ENCODE measurements at regions not wholly inside any gene's neighbourhood (a gene's known extent, or its start where the extent isn't known, plus 50 kb on each side); places are given as distances from the start of the nearest gene placed in this dataset.

GRCh38 chr12:66925083-66925482 is 246.2 kb upstream of the GRIP1 start:
- no peaks in the 10 kb centered on the region for H3K4me1 ChIP-seq (ENCODE audit: insufficient read depth, low read length)
- no peak overlapping the region for H3K9ac ChIP-seq (ENCODE audit: low read depth, low read length)
- TF ChIP-seq CTCF (IDR thresholded peaks at IDR 0.05; ENCODE audit: borderline replicate concordance, extremely low read depth, low read length, poor library complexity, severe bottlenecking) (no peak), EZH2 (IDR thresholded peaks at IDR 0.05; ENCODE audit: borderline replicate concordance, low read depth, low read length, severe bottlenecking) (no peak)

GRCh38 chr12:66929121-66929520 is 250.2 kb upstream of the GRIP1 start:
- Histone ChIP-seq H4K20me1 (ENCODE audit: insufficient read depth, low read length) (no peaks in the 10 kb centered on the region), H3K79me2 (ENCODE audit: insufficient read depth, low read length) (no peaks in the 10 kb centered on the region), H3K9me3 (ENCODE audit: insufficient read depth, low read length, severe bottlenecking) (no peaks in the 10 kb centered on the region), H3K9ac (ENCODE audit: low read depth, low read length) (no peak overlapping the region), H3K27me3 (ENCODE audit: insufficient read depth, low read length, poor library complexity) (no peaks in the 10 kb centered on the region), H3K4me1 (ENCODE audit: insufficient read depth, low read length) (no peaks in the 10 kb centered on the region), H2AFZ (ENCODE audit: low read depth, low read length) (no peak overlapping the region), H3K27ac (ENCODE audit: low read length) (no peak overlapping the region), H3K4me2 (ENCODE audit: insufficient read depth, low read length) (no peak overlapping the region), H3K4me3 (ENCODE audit: low read depth in 1 of 2, low read length in 2 of 2) (no peak overlapping the region), H3K36me3 (ENCODE audit: insufficient read depth, low read length) (no peaks in the 10 kb centered on the region)
- TF ChIP-seq CTCF (IDR thresholded peaks at IDR 0.05; ENCODE audit: borderline replicate concordance, extremely low read depth, low read length, poor library complexity, severe bottlenecking), result no peak
- no peak for TF ChIP-seq EZH2 (IDR thresholded peaks at IDR 0.05; ENCODE audit: borderline replicate concordance, low read depth, low read length, severe bottlenecking)
- DNase-seq (no peak), ATAC-seq (ENCODE audit: insufficient read depth, low read depth) (no peak)

More at GRCh38 chr12:66925083-66925482, 246.2 kb upstream of the GRIP1 start:
- ATAC-seq (ENCODE audit: insufficient read depth, low read depth), result peak; percentile 67; the same call in 2 of the 3 replicates
- Histone ChIP-seq H3K27me3 (ENCODE audit: insufficient read depth, low read length, poor library complexity) (peaks cover 2% of the 10 kb centered on the region), H3K27ac (ENCODE audit: low read length) (no peak overlapping the region), H3K4me3 (ENCODE audit: low read depth in 1 of 2, low read length in 2 of 2) (no peak overlapping the region), H3K4me2 (ENCODE audit: insufficient read depth, low read length) (no peak overlapping the region), H4K20me1 (ENCODE audit: insufficient read depth, low read length) (no peaks in the 10 kb centered on the region), H3K79me2 (ENCODE audit: insufficient read depth, low read length) (no peaks in the 10 kb centered on the region), H3K9me3 (ENCODE audit: insufficient read depth, low read length, severe bottlenecking) (no peaks in the 10 kb centered on the region), H2AFZ (ENCODE audit: low read depth, low read length) (no peak overlapping the region), H3K36me3 (ENCODE audit: insufficient read depth, low read length) (no peaks in the 10 kb centered on the region)
- DNase-seq, result no peak

- H3K4me3 ChIP-seq (ENCODE audit: low read depth in 1 of 2, low read length in 2 of 2), result no peak overlapping the region
- no peak overlapping the region for H3K9ac ChIP-seq (ENCODE audit: low read depth, low read length)
- H3K4me2 ChIP-seq (ENCODE audit: insufficient read depth, low read length), result no peak overlapping the region
- H4K20me1 ChIP-seq (ENCODE audit: insufficient read depth, low read length), result no peaks in the 10 kb centered on the region
- H3K4me1 ChIP-seq (ENCODE audit: insufficient read depth, low read length), result no peaks in the 10 kb centered on the region
- H3K27me3 ChIP-seq (ENCODE audit: insufficient read depth, low read length, poor library complexity), result no peaks in the 10 kb centered on the region
- no peak overlapping the region for H2AFZ ChIP-seq (ENCODE audit: low read depth, low read length)
- H3K36me3 ChIP-seq (ENCODE audit: insufficient read depth, low read length), result no peaks in the 10 kb centered on the region
- H3K27ac ChIP-seq (ENCODE audit: low read length), result no peak overlapping the region
- TF ChIP-seq EZH2 (IDR thresholded peaks at IDR 0.05; ENCODE audit: borderline replicate concordance, low read depth, low read length, severe bottlenecking), result no peak
- no peak for TF ChIP-seq CTCF (IDR thresholded peaks at IDR 0.05; ENCODE audit: borderline replicate concordance, extremely low read depth, low read length, poor library complexity, severe bottlenecking)
- ATAC-seq (ENCODE audit: insufficient read depth, low read depth), result no peak
- DNase-seq, result no peak
- H3K9me3 ChIP-seq (ENCODE audit: insufficient read depth, low read length, severe bottlenecking), result no peaks in the 10 kb centered on the region
- H3K79me2 ChIP-seq (ENCODE audit: insufficient read depth, low read length), result no peaks in the 10 kb centered on the region
Observed at GRCh38 chr12:66931091-66931490, 252.2 kb upstream of the GRIP1 start.

GRCh38 chr12:66932126-66932525 is 253.2 kb upstream of the GRIP1 start:
- Histone ChIP-seq H3K79me2 (ENCODE audit: insufficient read depth, low read length) (no peaks in the 10 kb centered on the region), H4K20me1 (ENCODE audit: insufficient read depth, low read length) (no peaks in the 10 kb centered on the region), H3K4me1 (ENCODE audit: insufficient read depth, low read length) (no peaks in the 10 kb centered on the region), H3K9me3 (ENCODE audit: insufficient read depth, low read length, severe bottlenecking) (no peaks in the 10 kb centered on the region), H3K4me2 (ENCODE audit: insufficient read depth, low read length) (no peak overlapping the region), H3K27ac (ENCODE audit: low read length) (no peak overlapping the region), H3K27me3 (ENCODE audit: insufficient read depth, low read length, poor library complexity) (no peaks in the 10 kb centered on the region), H3K36me3 (ENCODE audit: insufficient read depth, low read length) (no peaks in the 10 kb centered on the region), H2AFZ (ENCODE audit: low read depth, low read length) (no peak overlapping the region), H3K9ac (ENCODE audit: low read depth, low read length) (no peak overlapping the region), H3K4me3 (ENCODE audit: low read depth in 1 of 2, low read length in 2 of 2) (no peak overlapping the region)
- ATAC-seq (ENCODE audit: insufficient read depth, low read depth) (no peak), DNase-seq (no peak)
- TF ChIP-seq EZH2 (IDR thresholded peaks at IDR 0.05; ENCODE audit: borderline replicate concordance, low read depth, low read length, severe bottlenecking), result no peak
- TF ChIP-seq CTCF (IDR thresholded peaks at IDR 0.05; ENCODE audit: borderline replicate concordance, extremely low read depth, low read length, poor library complexity, severe bottlenecking), result no peak
